Brain microvascular endothelial cell (primary cell): ENCODE measurements at regions not wholly inside any gene's neighbourhood (a gene's known extent, or its start where the extent isn't known, plus 50 kb on each side); places are given as distances from the start of the nearest gene placed in this dataset.

Experiments
- DNase-seq: peaks from one replicate; pipeline ENCODE4 v3.0.0-alpha.2; 2020
- H3K27ac ChIP-seq: fragments of 250-450 bp; sonication (Bioruptor Pico); 2 replicates; pipeline ENCODE4 v1.5.1; 2020; ENCODE audit warnings: mild to moderate bottlenecking, moderate library complexity
- H3K27me3 ChIP-seq: fragments of 250-450 bp; sonication (Bioruptor Pico); replicated peaks from 2 replicates; pipeline ENCODE4 v1.5.1; 2020; ENCODE audit warnings: mild to moderate bottlenecking
- H3K36me3 ChIP-seq: fragments of 250-450 bp; sonication (Bioruptor Pico); replicated peaks from 2 replicates; pipeline ENCODE4 v1.5.1; 2020; ENCODE audit warnings: mild to moderate bottlenecking
- H3K4me3 ChIP-seq: 2 replicates; pipeline ENCODE4 v1.5.1; 2011; ENCODE audit warnings: low read depth, mild to moderate bottlenecking, control low read depth, low read length, moderate library complexity
- CTCF ChIP-seq: IDR thresholded peaks from 2 replicates; pipeline ENCODE4 v1.5.1; 2011; ENCODE audit warnings: low read depth, mild to moderate bottlenecking, moderate library complexity, low read length, control low read depth, inconsistent platforms; ENCODE audit errors: missing control alignments
- in situ Hi-C: cut with HindIII; loops from 2 replicates; pipeline ENCODE4 v1.10.0; 2017; ENCODE audit warnings: low sequenced_read_pairs, low pct_ligation_motif_present

GRCh38 chr3:18840535-18841137, 307.7 kb upstream of the KCNH8 start:
- DNase-seq = no peak
- H3K36me3 ChIP-seq = no peaks in the 10 kb centered on the region
- H3K4me3 ChIP-seq = no peak overlapping the region
- TF ChIP-seq CTCF = no peak
- no peak overlapping the region for H3K27ac ChIP-seq
- in situ Hi-C loops = no loop called here
- no peaks in the 10 kb centered on the region for H3K27me3 ChIP-seq

- TF ChIP-seq CTCF = no peak
- in situ Hi-C loops = no loop called here
- Histone ChIP-seq H3K36me3 (no peaks in the 10 kb centered on the region), H3K27ac (no peak overlapping the region), H3K27me3 (no peaks in the 10 kb centered on the region), H3K4me3 (no peak overlapping the region)
- DNase-seq = no peak
Measured at GRCh38 chr3:18838758-18839157, 309.6 kb upstream of the KCNH8 start.

- in situ Hi-C loops = no loop called here
- Histone ChIP-seq H3K27ac (no peak overlapping the region), H3K27me3 (no peaks in the 10 kb centered on the region), H3K4me3 (no peak overlapping the region), H3K36me3 (no peaks in the 10 kb centered on the region)
- no peak for DNase-seq
- TF ChIP-seq CTCF = no peak
Measured at GRCh38 chr3:18837137-18837755, 311.1 kb upstream of the KCNH8 start.

- H3K4me3 ChIP-seq = no peak overlapping the region
- in situ Hi-C loops = no loop called here
- no peak for TF ChIP-seq CTCF
Measured at GRCh38 chr3:18835021-18835420, 313.3 kb upstream of the KCNH8 start.

GRCh38 chr3:18830087-18830486, 318.2 kb upstream of the KCNH8 start:
- Histone ChIP-seq H3K36me3 (no peaks in the 10 kb centered on the region), H3K4me3 (no peak overlapping the region), H3K27me3 (no peaks in the 10 kb centered on the region), H3K27ac (no peak overlapping the region)
- in situ Hi-C loops = no loop called here
- no peak for DNase-seq
- TF ChIP-seq CTCF = no peak

More at GRCh38 chr3:18835021-18835420, 313.3 kb upstream of the KCNH8 start:
- Histone ChIP-seq H3K27ac (no peak overlapping the region), H3K27me3 (no peaks in the 10 kb centered on the region), H3K36me3 (no peaks in the 10 kb centered on the region)
- DNase-seq = no peak

- Histone ChIP-seq H3K36me3 (no peaks in the 10 kb centered on the region), H3K27ac (no peak overlapping the region), H3K4me3 (no peak overlapping the region), H3K27me3 (no peaks in the 10 kb centered on the region)
- no peak for TF ChIP-seq CTCF
- in situ Hi-C loops = no loop called here
- DNase-seq = no peak
Measured at GRCh38 chr3:18828637-18829036, 319.7 kb upstream of the KCNH8 start.
